ENCODE measurements at regions not wholly inside any gene's neighbourhood (a gene's known extent, or its start where the extent isn't known, plus 50 kb on each side); places are given as distances from the start of the nearest gene placed in this dataset.

- no peak overlapping the region for H3K27ac ChIP-seq (ENCODE audit: low read depth, low read length)
- H3K79me2 ChIP-seq (ENCODE audit: control insufficient read depth, insufficient read depth, low read length, unreplicated experiment) = no peaks in the 10 kb centered on the region
- H3K4me1 ChIP-seq (ENCODE audit: control insufficient read depth, insufficient read depth, low read length, unreplicated experiment) = no peaks in the 10 kb centered on the region
- H3K4me3 ChIP-seq (ENCODE audit: low read depth, low read length) = no peak overlapping the region
- H2AFZ ChIP-seq (ENCODE audit: low read length, unreplicated experiment) = no peak overlapping the region
- no peaks in the 10 kb centered on the region for H3K36me3 ChIP-seq (ENCODE audit: insufficient read depth, low read length)
- no peaks in the 10 kb centered on the region for H3K27me3 ChIP-seq (ENCODE audit: insufficient read depth, low read length)
Observed at GRCh38 chr2:150153646-150154307, 333.7 kb downstream of the RND3 start.

GRCh38 chr2:150152230-150152629, 335.2 kb downstream of the RND3 start:
- H3K79me2 ChIP-seq (ENCODE audit: control insufficient read depth, insufficient read depth, low read length, unreplicated experiment) = no peaks in the 10 kb centered on the region
- H3K27ac ChIP-seq (ENCODE audit: low read depth, low read length) = no peak overlapping the region
- H3K27me3 ChIP-seq (ENCODE audit: insufficient read depth, low read length) = no peaks in the 10 kb centered on the region
- H2AFZ ChIP-seq (ENCODE audit: low read length, unreplicated experiment) = no peak overlapping the region
- no peak overlapping the region for H3K4me3 ChIP-seq (ENCODE audit: low read depth, low read length)
- peaks cover 3% of the 10 kb centered on the region; the same call in 1 of the 2 replicates for H3K36me3 ChIP-seq (ENCODE audit: insufficient read depth, low read length)
- H3K4me1 ChIP-seq (ENCODE audit: control insufficient read depth, insufficient read depth, low read length, unreplicated experiment) = no peaks in the 10 kb centered on the region

GRCh38 chr2:150150144-150150543, 337.3 kb downstream of the RND3 start:
- no peak overlapping the region for H2AFZ ChIP-seq (ENCODE audit: low read length, unreplicated experiment)
- no peak overlapping the region for H3K4me3 ChIP-seq (ENCODE audit: low read depth, low read length)
- H3K79me2 ChIP-seq (ENCODE audit: control insufficient read depth, insufficient read depth, low read length, unreplicated experiment) = no peaks in the 10 kb centered on the region
- peaks cover 7% of the 10 kb centered on the region; the same call in 1 of the 2 replicates for H3K36me3 ChIP-seq (ENCODE audit: insufficient read depth, low read length)
- no peak overlapping the region for H3K27ac ChIP-seq (ENCODE audit: low read depth, low read length)
- no peaks in the 10 kb centered on the region for H3K27me3 ChIP-seq (ENCODE audit: insufficient read depth, low read length)
- H3K4me1 ChIP-seq (ENCODE audit: control insufficient read depth, insufficient read depth, low read length, unreplicated experiment) = peaks cover 4% of the 10 kb centered on the region

GRCh38 chr2:150147889-150148683, 339.4 kb downstream of the RND3 start:
- no peak overlapping the region for H3K27ac ChIP-seq (ENCODE audit: low read depth, low read length)
- peaks cover 7% of the 10 kb centered on the region; the same call in 1 of the 2 replicates for H3K36me3 ChIP-seq (ENCODE audit: insufficient read depth, low read length)
- H3K4me1 ChIP-seq (ENCODE audit: control insufficient read depth, insufficient read depth, low read length, unreplicated experiment) = peaks cover 23% of the 10 kb centered on the region
- no peaks in the 10 kb centered on the region for H3K79me2 ChIP-seq (ENCODE audit: control insufficient read depth, insufficient read depth, low read length, unreplicated experiment)
- no peaks in the 10 kb centered on the region for H3K27me3 ChIP-seq (ENCODE audit: insufficient read depth, low read length)
- no peak overlapping the region for H2AFZ ChIP-seq (ENCODE audit: low read length, unreplicated experiment)
- no peak overlapping the region for H3K4me3 ChIP-seq (ENCODE audit: low read depth, low read length)

- Histone ChIP-seq H3K36me3 (ENCODE audit: insufficient read depth, low read length) (peaks cover 7% of the 10 kb centered on the region; the same call in 1 of the 2 replicates), H3K4me1 (ENCODE audit: control insufficient read depth, insufficient read depth, low read length, unreplicated experiment) (peaks cover 35% of the 10 kb centered on the region), H3K27ac (ENCODE audit: low read depth, low read length) (no peak overlapping the region), H3K4me3 (ENCODE audit: low read depth, low read length) (no peak overlapping the region), H3K79me2 (ENCODE audit: control insufficient read depth, insufficient read depth, low read length, unreplicated experiment) (no peaks in the 10 kb centered on the region), H3K27me3 (ENCODE audit: insufficient read depth, low read length) (no peaks in the 10 kb centered on the region), H2AFZ (ENCODE audit: low read length, unreplicated experiment) (no peak overlapping the region)
Observed at GRCh38 chr2:150146879-150147278, 340.6 kb downstream of the RND3 start.

- H3K4me1 ChIP-seq (ENCODE audit: control insufficient read depth, insufficient read depth, low read length, unreplicated experiment) = peaks cover 50% of the 10 kb centered on the region
- H3K79me2 ChIP-seq (ENCODE audit: control insufficient read depth, insufficient read depth, low read length, unreplicated experiment) = no peaks in the 10 kb centered on the region
- H3K27ac ChIP-seq (ENCODE audit: low read depth, low read length) = peak overlapping the region; percentile 42
- no peak overlapping the region for H2AFZ ChIP-seq (ENCODE audit: low read length, unreplicated experiment)
- H3K27me3 ChIP-seq (ENCODE audit: insufficient read depth, low read length) = no peaks in the 10 kb centered on the region
- peaks cover 7% of the 10 kb centered on the region; the same call in 1 of the 2 replicates for H3K36me3 ChIP-seq (ENCODE audit: insufficient read depth, low read length)
- H3K4me3 ChIP-seq (ENCODE audit: low read depth, low read length) = no peak overlapping the region
Observed at GRCh38 chr2:150145299-150145692, 342.2 kb downstream of the RND3 start.

- H3K4me1 ChIP-seq (ENCODE audit: control insufficient read depth, insufficient read depth, low read length, unreplicated experiment) = peaks cover 50% of the 10 kb centered on the region
- H2AFZ ChIP-seq (ENCODE audit: low read length, unreplicated experiment) = no peak overlapping the region
- no peaks in the 10 kb centered on the region for H3K27me3 ChIP-seq (ENCODE audit: insufficient read depth, low read length)
- H3K27ac ChIP-seq (ENCODE audit: low read depth, low read length) = peak overlapping the region; percentile 42
- H3K36me3 ChIP-seq (ENCODE audit: insufficient read depth, low read length) = peaks cover 7% of the 10 kb centered on the region; the same call in 1 of the 2 replicates
- no peaks in the 10 kb centered on the region for H3K79me2 ChIP-seq (ENCODE audit: control insufficient read depth, insufficient read depth, low read length, unreplicated experiment)
- no peak overlapping the region for H3K4me3 ChIP-seq (ENCODE audit: low read depth, low read length)
Observed at GRCh38 chr2:150144546-150145298, 342.7 kb downstream of the RND3 start.

- peaks cover 50% of the 10 kb centered on the region for H3K4me1 ChIP-seq (ENCODE audit: control insufficient read depth, insufficient read depth, low read length, unreplicated experiment)
- H3K27ac ChIP-seq (ENCODE audit: low read depth, low read length) = peak overlapping the region; percentile 96
Observed at GRCh38 chr2:150143087-150143536, 344.4 kb downstream of the RND3 start.

GRCh38 chr2:150142561-150142960, 344.9 kb downstream of the RND3 start:
- H3K4me1 ChIP-seq (ENCODE audit: control insufficient read depth, insufficient read depth, low read length, unreplicated experiment) = peaks cover 50% of the 10 kb centered on the region
- no peaks in the 10 kb centered on the region for H3K79me2 ChIP-seq (ENCODE audit: control insufficient read depth, insufficient read depth, low read length, unreplicated experiment)
- peaks cover 7% of the 10 kb centered on the region; the same call in 1 of the 2 replicates for H3K36me3 ChIP-seq (ENCODE audit: insufficient read depth, low read length)
- peak overlapping the region; percentile 96 for H3K27ac ChIP-seq (ENCODE audit: low read depth, low read length)
- H3K27me3 ChIP-seq (ENCODE audit: insufficient read depth, low read length) = no peaks in the 10 kb centered on the region
- peak overlapping the region; percentile 5 for H2AFZ ChIP-seq (ENCODE audit: low read length, unreplicated experiment)
- peak overlapping the region; percentile 15; the same call in 1 of the 2 replicates for H3K4me3 ChIP-seq (ENCODE audit: low read depth, low read length)

More at GRCh38 chr2:150143087-150143536, 344.4 kb downstream of the RND3 start:
- Histone ChIP-seq H3K36me3 (ENCODE audit: insufficient read depth, low read length) (peaks cover 7% of the 10 kb centered on the region; the same call in 1 of the 2 replicates), H3K27me3 (ENCODE audit: insufficient read depth, low read length) (no peaks in the 10 kb centered on the region), H3K79me2 (ENCODE audit: control insufficient read depth, insufficient read depth, low read length, unreplicated experiment) (no peaks in the 10 kb centered on the region), H2AFZ (ENCODE audit: low read length, unreplicated experiment) (no peak overlapping the region), H3K4me3 (ENCODE audit: low read depth, low read length) (peak overlapping the region; percentile 15; the same call in 1 of the 2 replicates)

Data from ACC112 (cell line).